ENCODE measurements at regions not wholly inside any gene's neighbourhood (a gene's known extent, or its start where the extent isn't known, plus 50 kb on each side); places are given as distances from the start of the nearest gene placed in this dataset.

DNA sequence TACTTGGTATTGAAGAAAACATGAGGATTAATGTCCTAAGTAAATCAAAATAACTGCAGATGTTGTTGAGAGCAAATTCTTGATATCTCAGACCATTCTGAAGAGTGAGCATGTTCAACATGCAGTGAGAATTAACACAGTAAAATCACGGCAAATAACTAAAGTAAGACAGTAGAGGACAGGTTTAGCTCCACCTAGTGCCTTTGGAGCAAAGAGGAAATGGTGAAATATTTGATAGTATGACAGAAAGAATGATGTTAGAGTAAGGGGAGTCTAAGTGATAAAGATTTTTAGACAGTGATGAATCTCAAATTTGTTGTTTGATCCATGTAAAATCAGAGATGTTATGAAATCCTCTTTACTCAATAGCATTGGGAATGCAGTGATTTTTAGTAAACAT is 424.2 kb downstream of the TMEM161B start:
- H3K27me3 Mint-ChIP-seq (ENCODE audit: low read depth, unreplicated experiment), result no peaks in the 10 kb centered on the region
- TF ChIP-seq, protein P1, sequence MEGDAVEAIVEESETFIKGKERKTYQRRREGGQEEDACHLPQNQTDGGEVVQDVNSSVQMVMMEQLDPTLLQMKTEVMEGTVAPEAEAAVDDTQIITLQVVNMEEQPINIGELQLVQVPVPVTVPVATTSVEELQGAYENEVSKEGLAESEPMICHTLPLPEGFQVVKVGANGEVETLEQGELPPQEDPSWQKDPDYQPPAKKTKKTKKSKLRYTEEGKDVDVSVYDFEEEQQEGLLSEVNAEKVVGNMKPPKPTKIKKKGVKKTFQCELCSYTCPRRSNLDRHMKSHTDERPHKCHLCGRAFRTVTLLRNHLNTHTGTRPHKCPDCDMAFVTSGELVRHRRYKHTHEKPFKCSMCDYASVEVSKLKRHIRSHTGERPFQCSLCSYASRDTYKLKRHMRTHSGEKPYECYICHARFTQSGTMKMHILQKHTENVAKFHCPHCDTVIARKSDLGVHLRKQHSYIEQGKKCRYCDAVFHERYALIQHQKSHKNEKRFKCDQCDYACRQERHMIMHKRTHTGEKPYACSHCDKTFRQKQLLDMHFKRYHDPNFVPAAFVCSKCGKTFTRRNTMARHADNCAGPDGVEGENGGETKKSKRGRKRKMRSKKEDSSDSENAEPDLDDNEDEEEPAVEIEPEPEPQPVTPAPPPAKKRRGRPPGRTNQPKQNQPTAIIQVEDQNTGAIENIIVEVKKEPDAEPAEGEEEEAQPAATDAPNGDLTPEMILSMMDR (IDR thresholded peaks at IDR 0.05; ENCODE audit: insufficient read depth, low read depth, low read length), result no peak
- TF ChIP-seq EZH2 (IDR thresholded peaks at IDR 0.05; ENCODE audit: insufficient read depth, low read length), result no peak

DNA sequence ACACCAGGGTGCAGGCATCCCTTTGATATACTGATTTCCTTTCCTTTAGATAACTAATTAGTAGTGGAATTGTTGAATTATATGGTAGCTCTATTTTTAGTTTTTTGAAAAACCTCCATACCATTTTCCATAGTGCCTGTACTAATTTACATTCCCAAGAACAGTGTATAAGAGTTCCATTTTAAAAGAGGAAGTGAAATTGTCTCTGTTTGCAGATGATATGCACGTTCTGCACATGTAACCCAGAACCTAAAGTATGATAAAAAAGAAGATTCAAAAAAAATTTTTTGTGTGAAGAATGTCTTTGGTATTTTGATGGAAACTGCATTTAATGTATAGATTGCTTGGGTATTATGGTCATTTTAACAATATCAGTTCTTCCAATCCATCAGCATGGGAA is 424.0 kb upstream of the CCNH start:
- FAIRE-seq, result no peak
- peaks cover 9% of the 10 kb centered on the region for H3K9me3 Mint-ChIP-seq (ENCODE audit: unreplicated experiment)
- H3K4me1 Mint-ChIP-seq (ENCODE audit: low read depth, unreplicated experiment), result no peaks in the 10 kb centered on the region
- no peak for DNase-seq (ENCODE audit: low read depth)
- Histone ChIP-seq H3K9me3 (ENCODE audit: insufficient read depth, low read depth, low read length) (no peaks in the 10 kb centered on the region), H3K27ac (ENCODE audit: low read depth, low read length) (no peak overlapping the region), H3K4me1 (ENCODE audit: insufficient read depth, low read length) (no peaks in the 10 kb centered on the region), H2AFZ (ENCODE audit: low read depth, low read length) (no peak overlapping the region), H3K79me2 (ENCODE audit: insufficient read depth, low read length) (no peaks in the 10 kb centered on the region), H3K27me3 (ENCODE audit: insufficient read depth, low read length) (no peaks in the 10 kb centered on the region), H4K20me1 (ENCODE audit: insufficient read depth, low read length) (no peaks in the 10 kb centered on the region), H3K36me3 (ENCODE audit: insufficient read depth, low read length) (no peaks in the 10 kb centered on the region), H3K4me3 (ENCODE audit: insufficient read depth, low read depth, low read length) (no peak overlapping the region), H3K4me2 (ENCODE audit: low read length) (no peak overlapping the region), H3K9ac (ENCODE audit: low read length) (no peak overlapping the region)
- no peaks in the 10 kb centered on the region for H3K36me3 Mint-ChIP-seq (ENCODE audit: low read depth, unreplicated experiment)
- no peak overlapping the region for H3K4me3 Mint-ChIP-seq (ENCODE audit: unreplicated experiment)
- H3K27me3 Mint-ChIP-seq (ENCODE audit: low read depth, unreplicated experiment), result no peaks in the 10 kb centered on the region
- no peak for TF ChIP-seq EZH2 (IDR thresholded peaks at IDR 0.05; ENCODE audit: insufficient read depth, low read length)
- TF ChIP-seq, protein P1 (IDR thresholded peaks at IDR 0.05; ENCODE audit: insufficient read depth, low read depth, low read length), result no peak
- no peak overlapping the region for H3K27ac Mint-ChIP-seq (ENCODE audit: unreplicated experiment)

More for the DNA sequence above, 424.2 kb downstream of the TMEM161B start:
- H3K4me3 Mint-ChIP-seq (ENCODE audit: unreplicated experiment), result no peak overlapping the region
- Histone ChIP-seq H3K36me3 (ENCODE audit: insufficient read depth, low read length) (no peaks in the 10 kb centered on the region), H3K27me3 (ENCODE audit: insufficient read depth, low read length) (no peaks in the 10 kb centered on the region), H3K4me3 (ENCODE audit: insufficient read depth, low read depth, low read length) (no peak overlapping the region), H3K9me3 (ENCODE audit: insufficient read depth, low read depth, low read length) (no peaks in the 10 kb centered on the region), H4K20me1 (ENCODE audit: insufficient read depth, low read length) (no peaks in the 10 kb centered on the region), H3K27ac (ENCODE audit: low read depth, low read length) (no peak overlapping the region), H3K9ac (ENCODE audit: low read length) (no peak overlapping the region), H3K4me1 (ENCODE audit: insufficient read depth, low read length) (no peaks in the 10 kb centered on the region), H2AFZ (ENCODE audit: low read depth, low read length) (no peak overlapping the region), H3K79me2 (ENCODE audit: insufficient read depth, low read length) (no peaks in the 10 kb centered on the region), H3K4me2 (ENCODE audit: low read length) (no peak overlapping the region)
- DNase-seq (ENCODE audit: low read depth) (no peak), FAIRE-seq (no peak)
- H3K4me1 Mint-ChIP-seq (ENCODE audit: low read depth, unreplicated experiment), result peaks cover 6% of the 10 kb centered on the region
- no peaks in the 10 kb centered on the region for H3K36me3 Mint-ChIP-seq (ENCODE audit: low read depth, unreplicated experiment)
- H3K9me3 Mint-ChIP-seq (ENCODE audit: unreplicated experiment), result no peaks in the 10 kb centered on the region
- H3K27ac Mint-ChIP-seq (ENCODE audit: unreplicated experiment), result no peak overlapping the region

DNA sequence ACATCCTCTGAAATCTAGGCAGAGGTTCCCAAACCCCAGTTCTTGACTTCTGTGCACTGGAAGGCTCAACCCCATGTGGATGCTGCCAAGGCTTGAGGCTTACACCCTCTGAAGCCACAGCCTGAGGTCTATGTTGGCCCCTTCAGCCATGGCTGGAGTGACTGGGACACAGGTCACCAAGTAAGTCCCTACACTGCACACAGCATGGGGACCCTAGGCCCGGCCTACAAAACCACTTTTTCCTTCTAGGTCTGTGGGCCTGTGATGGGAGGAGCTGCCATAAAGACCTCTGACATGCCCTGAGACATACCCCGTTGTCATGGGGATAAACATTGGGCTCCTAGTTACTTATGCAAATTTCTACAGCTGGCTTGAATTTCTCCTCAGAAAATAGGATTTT is 418.8 kb upstream of the CCNH start:
- Mint-ChIP-seq H3K27ac (ENCODE audit: unreplicated experiment) (no peak overlapping the region), H3K9me3 (ENCODE audit: unreplicated experiment) (peaks cover 16% of the 10 kb centered on the region), H3K4me1 (ENCODE audit: low read depth, unreplicated experiment) (no peaks in the 10 kb centered on the region), H3K4me3 (ENCODE audit: unreplicated experiment) (no peak overlapping the region), H3K27me3 (ENCODE audit: low read depth, unreplicated experiment) (no peaks in the 10 kb centered on the region), H3K36me3 (ENCODE audit: low read depth, unreplicated experiment) (no peaks in the 10 kb centered on the region)
- H3K4me3 ChIP-seq (ENCODE audit: insufficient read depth, low read depth, low read length), result no peak overlapping the region
- H4K20me1 ChIP-seq (ENCODE audit: insufficient read depth, low read length), result no peaks in the 10 kb centered on the region
- no peak overlapping the region for H3K9ac ChIP-seq (ENCODE audit: low read length)
- H3K4me1 ChIP-seq (ENCODE audit: insufficient read depth, low read length), result no peaks in the 10 kb centered on the region
- H3K27ac ChIP-seq (ENCODE audit: low read depth, low read length), result no peak overlapping the region
- FAIRE-seq (no peak), DNase-seq (ENCODE audit: low read depth) (no peak)
- peaks cover 6% of the 10 kb centered on the region for H3K9me3 ChIP-seq (ENCODE audit: insufficient read depth, low read depth, low read length)
- TF ChIP-seq EZH2 (IDR thresholded peaks at IDR 0.05; ENCODE audit: insufficient read depth, low read length), result no peak
- TF ChIP-seq, protein P1 (IDR thresholded peaks at IDR 0.05; ENCODE audit: insufficient read depth, low read depth, low read length), result no peak
- H3K27me3 ChIP-seq (ENCODE audit: insufficient read depth, low read length), result no peaks in the 10 kb centered on the region
- H3K36me3 ChIP-seq (ENCODE audit: insufficient read depth, low read length), result no peaks in the 10 kb centered on the region
- H3K79me2 ChIP-seq (ENCODE audit: insufficient read depth, low read length), result no peaks in the 10 kb centered on the region
- H3K4me2 ChIP-seq (ENCODE audit: low read length), result no peak overlapping the region
- H2AFZ ChIP-seq (ENCODE audit: low read depth, low read length), result no peak overlapping the region
